ENCODE measurements at regions not wholly inside any gene's neighbourhood (a gene's known extent, or its start where the extent isn't known, plus 50 kb on each side); places are given as distances from the start of the nearest gene placed in this dataset.
A peak's percentile ranks its signal among the peaks of the same experiment; 100 is the strongest.

DNA sequence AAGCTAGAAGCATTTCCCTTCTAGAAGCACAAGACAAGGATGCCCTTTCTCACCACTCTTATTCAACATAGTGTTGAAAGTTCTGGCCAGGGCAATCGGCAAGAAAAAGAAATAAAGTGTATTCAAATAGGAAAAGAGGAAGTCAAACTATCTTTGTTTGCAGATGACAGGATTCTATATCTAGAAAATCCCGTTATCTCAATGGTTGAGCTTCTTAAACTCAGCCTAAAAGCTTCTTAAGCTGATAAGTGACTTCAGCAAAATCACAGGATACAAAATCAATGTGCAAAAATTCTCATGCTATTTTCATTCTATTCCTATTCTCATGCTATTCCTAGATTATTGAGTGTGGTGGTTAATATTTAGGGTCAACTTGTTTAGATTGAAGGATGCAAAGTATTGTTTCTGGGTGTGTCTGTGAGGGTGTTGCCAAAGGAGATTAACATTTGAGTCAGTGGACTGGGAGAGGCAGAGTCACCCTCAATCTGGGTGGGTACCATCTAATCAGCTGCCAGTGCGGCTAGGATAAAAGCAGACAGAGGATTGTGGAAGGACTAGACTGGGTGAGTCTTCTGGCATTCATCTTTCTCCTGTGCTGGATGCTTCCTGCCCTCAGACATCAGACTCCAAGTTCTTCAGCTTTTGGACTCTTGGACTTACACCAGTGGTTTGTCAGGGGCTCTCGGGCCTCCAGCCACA is 111.9 kb downstream of the LSMEM1 start (continued):
- TF ChIP-seq ZNF449 (CRISPR knock-in tag; IDR thresholded peaks at IDR 0.05): peak; percentile 59; the same call in 1 of the 2 replicates
- peak; percentile 72 for TF ChIP-seq FOSL1 (tag; conservative IDR thresholded peaks at IDR 0.05)
- 0 out of 2 replicates have a peak, but pooled peaks have one; percentile 62 for TF ChIP-seq SMAD3 (CRISPR knock-in tag; conservative IDR thresholded peaks at IDR 0.05)
- TF ChIP-seq FOXA3 (CRISPR knock-in tag; conservative IDR thresholded peaks at IDR 0.05 in 1 of 2, IDR thresholded peaks at IDR 0.05 in 1 of 2): peak in 1 of 2 experiments; percentile 77; a peak in 2 of 4 replicates
- TF ChIP-seq ZNF639 (CRISPR knock-in tag; conservative IDR thresholded peaks at IDR 0.05 in 1 of 2, IDR thresholded peaks at IDR 0.05 in 1 of 2): peak in 1 of 2 experiments; percentile 44; a peak in 1 of 4 replicates
- 0 out of 2 replicates have a peak, but pooled peaks have one; percentile 29 for TF ChIP-seq ZNF444 (CRISPR knock-in tag; IDR thresholded peaks at IDR 0.05)
- 0 out of 2 replicates have a peak, but pooled peaks have one; percentile 15 for TF ChIP-seq CTBP1 (IDR thresholded peaks at IDR 0.05; ENCODE audit: borderline replicate concordance)
- TF ChIP-seq GATA2 (CRISPR knock-in tag; IDR thresholded peaks at IDR 0.05): 0 out of 2 replicates have a peak, but pooled peaks have one; percentile 18
- TF ChIP-seq NFE2 (IDR thresholded peaks at IDR 0.05; ENCODE audit: low read depth): peak; percentile 83
- TF ChIP-seq, protein P1, sequence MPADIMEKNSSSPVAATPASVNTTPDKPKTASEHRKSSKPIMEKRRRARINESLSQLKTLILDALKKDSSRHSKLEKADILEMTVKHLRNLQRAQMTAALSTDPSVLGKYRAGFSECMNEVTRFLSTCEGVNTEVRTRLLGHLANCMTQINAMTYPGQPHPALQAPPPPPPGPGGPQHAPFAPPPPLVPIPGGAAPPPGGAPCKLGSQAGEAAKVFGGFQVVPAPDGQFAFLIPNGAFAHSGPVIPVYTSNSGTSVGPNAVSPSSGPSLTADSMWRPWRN (IDR thresholded peaks at IDR 0.05; ENCODE audit: low read depth): peak; percentile 68; the same call in 1 of the 2 replicates
- peak; percentile 62; the same call in 1 of the 2 replicates for TF ChIP-seq SMAD4 (CRISPR knock-in tag; conservative IDR thresholded peaks at IDR 0.05)
- TF ChIP-seq KDM1A (IDR thresholded peaks at IDR 0.05): peak; percentile 93 to 97
- peak; percentile 82 for TF ChIP-seq CBFA2T3 (IDR thresholded peaks at IDR 0.05)
